Stomach (tissue), 8 donors: ENCODE measurements at regions not wholly inside any gene's neighbourhood (a gene's known extent, or its start where the extent isn't known, plus 50 kb on each side); places are given as distances from the start of the nearest gene placed in this dataset.

Experiments
- DNase-seq, 2 donors: peaks; one replicate each; pipeline versions ENCODE4 v3.0.0 to v3.0.0-alpha.2; 2013 to 2019
- H3K27ac ChIP-seq, 5 donors: fragments of 200-600 bp in 4 of 5; sonication (generic) in 4 of 5; one replicate each; pipeline ENCODE4 v1.5.1; 2013 to 2019; ENCODE audit warnings: mild to moderate bottlenecking in 1 of 5, moderate library complexity in 1 of 5
- H3K27me3 ChIP-seq, 3 donors: fragments of 200-600 bp; sonication (generic); one replicate each; pipeline ENCODE4 v1.5.1; 2017 to 2019; ENCODE audit warnings: mixed run types in 1 of 3
- H3K36me3 ChIP-seq, 4 donors: fragments of 200-600 bp; sonication (generic); 1 replicate in 3 of 4; 2 replicates in 1 of 4; pipeline ENCODE4 v1.5.1; 2016 to 2019
- H3K4me1 ChIP-seq, 4 donors: fragments of 200-600 bp; sonication (generic); one replicate each; pipeline ENCODE4 v1.5.1; 2016 to 2019
- H3K4me3 ChIP-seq, 4 donors: fragments of 200-600 bp; sonication (generic) in 3 of 4; one replicate each; pipeline ENCODE4 v1.5.1; 2016 to 2019; ENCODE audit warnings: mild to moderate bottlenecking in 1 of 4
- H3K9me3 ChIP-seq, 4 donors: fragments of 200-600 bp; sonication (generic); one replicate each; pipeline ENCODE4 v1.5.1; 2016 to 2019
- EP300 ChIP-seq: sonication (generic); formaldehyde crosslinking; IDR thresholded peaks from one replicate; pipeline ENCODE4 v1.6.1; 2017; ENCODE audit warnings: antibody characterized with exemption
- POLR2A ChIP-seq, 4 donors: fragments of 450-650 bp; IDR thresholded peaks; one replicate each; pipeline ENCODE4 v1.6.1; 2016; ENCODE audit warnings: antibody characterized with exemption in 4 of 4, control low read depth in 2 of 4, mild to moderate bottlenecking in 1 of 4, moderate library complexity in 1 of 4
- POLR2AphosphoS5 ChIP-seq, 3 donors: sonication (generic); formaldehyde crosslinking; IDR thresholded peaks; one replicate each; pipeline ENCODE4 v1.6.1; 2016; ENCODE audit warnings: antibody characterized with exemption in 3 of 3
- WGBS, 5 donors: extraction: QIAGEN DNeasy Blood & Tissue Kit in 3 of 5; methylation state at CpG; one replicate each; pipeline versions ENCODE4 v1.1.5 to v1.1.7; 2013 to 2018; 5-methylcytosine and 5-hydroxymethylcytosine counted together
- intact Hi-C: fragments of 100-400 bp; cut with DNase I; formaldehyde crosslinking; loops from one replicate; pipeline ENCODE4 v1.15.1; 2023; ENCODE audit warnings: low total_unique reads
- TF ChIP-seq, protein P1 (sequence below), 7 experiments: fragments of 450-650 bp in 4 of 7; fragments of 200-600 bp in 3 of 7; sonication (generic) in 3 of 7; IDR thresholded peaks; one replicate each; pipeline ENCODE4 v1.5.1; 2016 to 2019; ENCODE audit warnings: antibody characterized with exemption in 7 of 7, control low read depth in 2 of 7, mild to moderate bottlenecking in 1 of 7
- donor health status: healthy with polysubstance abuse.
- donor health status: Bipolar disorder and iron deficiency.
- donor health status: healthy.

DNA sequence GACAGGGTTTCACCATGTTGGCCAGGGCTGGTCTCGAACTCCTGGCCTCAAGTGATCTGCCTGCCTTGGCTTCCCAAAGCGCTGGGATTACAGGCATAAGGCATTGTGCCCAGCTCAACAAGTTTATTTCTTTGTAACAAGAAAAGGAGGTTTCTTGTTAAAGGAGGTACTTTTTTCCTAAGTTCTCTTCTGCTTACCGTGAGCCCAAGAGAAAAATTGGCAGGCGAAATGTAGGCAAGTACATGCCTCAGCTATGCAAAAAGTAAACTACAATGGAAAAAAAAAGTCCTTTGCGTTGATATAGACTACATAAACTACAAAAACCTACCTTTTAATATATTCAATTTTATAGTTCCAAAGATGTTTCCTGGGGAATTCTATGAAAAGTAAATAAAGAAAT, 122.6 kb downstream of the DKK1 start:
- DNase-seq = no peak
- TF ChIP-seq POLR2AphosphoS5 (IDR thresholded peaks at IDR 0.05) (no peak), POLR2A (IDR thresholded peaks at IDR 0.05) (no peak), EP300 (no peak)
- TF ChIP-seq, protein P1, sequence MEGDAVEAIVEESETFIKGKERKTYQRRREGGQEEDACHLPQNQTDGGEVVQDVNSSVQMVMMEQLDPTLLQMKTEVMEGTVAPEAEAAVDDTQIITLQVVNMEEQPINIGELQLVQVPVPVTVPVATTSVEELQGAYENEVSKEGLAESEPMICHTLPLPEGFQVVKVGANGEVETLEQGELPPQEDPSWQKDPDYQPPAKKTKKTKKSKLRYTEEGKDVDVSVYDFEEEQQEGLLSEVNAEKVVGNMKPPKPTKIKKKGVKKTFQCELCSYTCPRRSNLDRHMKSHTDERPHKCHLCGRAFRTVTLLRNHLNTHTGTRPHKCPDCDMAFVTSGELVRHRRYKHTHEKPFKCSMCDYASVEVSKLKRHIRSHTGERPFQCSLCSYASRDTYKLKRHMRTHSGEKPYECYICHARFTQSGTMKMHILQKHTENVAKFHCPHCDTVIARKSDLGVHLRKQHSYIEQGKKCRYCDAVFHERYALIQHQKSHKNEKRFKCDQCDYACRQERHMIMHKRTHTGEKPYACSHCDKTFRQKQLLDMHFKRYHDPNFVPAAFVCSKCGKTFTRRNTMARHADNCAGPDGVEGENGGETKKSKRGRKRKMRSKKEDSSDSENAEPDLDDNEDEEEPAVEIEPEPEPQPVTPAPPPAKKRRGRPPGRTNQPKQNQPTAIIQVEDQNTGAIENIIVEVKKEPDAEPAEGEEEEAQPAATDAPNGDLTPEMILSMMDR (IDR thresholded peaks at IDR 0.05) = no peak
- Histone ChIP-seq H3K27ac (no peak overlapping the region), H3K4me3 (no peak overlapping the region), H3K27me3 (peaks cover 0 to 4% (median 0%) of the 10 kb centered on the region in 3 donors), H3K36me3 (no peaks in the 10 kb centered on the region), H3K9me3 (no peaks in the 10 kb centered on the region), H3K4me1 (no peaks in the 10 kb centered on the region)
- WGBS, 5 donors = 50 to 77% (median 75%) methylated on average over 5 of the region's 5 CpGs
- intact Hi-C loops = no loop called here

- Histone ChIP-seq H3K4me1 (no peaks in the 10 kb centered on the region), H3K4me3 (no peak overlapping the region), H3K27ac (no peak overlapping the region), H3K27me3 (peaks cover 0 to 4% (median 0%) of the 10 kb centered on the region in 3 donors), H3K36me3 (no peaks in the 10 kb centered on the region), H3K9me3 (no peaks in the 10 kb centered on the region)
- no peak for DNase-seq
- WGBS, 5 donors = 74 to 88% (median 77%) methylated on average over 1 of the region's 1 CpG
- intact Hi-C loops = no loop called here
- TF ChIP-seq, protein P1 (IDR thresholded peaks at IDR 0.05) = no peak
- TF ChIP-seq POLR2A (IDR thresholded peaks at IDR 0.05) (no peak), EP300 (no peak), POLR2AphosphoS5 (IDR thresholded peaks at IDR 0.05) (no peak)
These were observed 123.1 kb downstream of the DKK1 start for GRCh38 chr10:52437205-52437646.

- H3K36me3 ChIP-seq = no peaks in the 10 kb centered on the region
- no peaks in the 10 kb centered on the region for H3K9me3 ChIP-seq
- H3K4me3 ChIP-seq = no peak overlapping the region
- no peak overlapping the region for H3K27ac ChIP-seq
- H3K27me3 ChIP-seq = peaks cover 0 to 4% (median 0%) of the 10 kb centered on the region in 3 donors
- intact Hi-C loops = no loop called here
- DNase-seq = no peak
- 83 to 90% (median 89%) methylated on average over 6 of the region's 6 CpGs for WGBS, 5 donors
- TF ChIP-seq POLR2A (IDR thresholded peaks at IDR 0.05) = no peak
- no peak for TF ChIP-seq POLR2AphosphoS5 (IDR thresholded peaks at IDR 0.05)
- TF ChIP-seq, protein P1 (IDR thresholded peaks at IDR 0.05) = no peak
- no peak for TF ChIP-seq EP300
- no peaks in the 10 kb centered on the region for H3K4me1 ChIP-seq
These were observed 124.0 kb downstream of the DKK1 start for GRCh38 chr10:52438119-52438518.

GRCh38 chr10:52440612-52441285, 126.7 kb downstream of the DKK1 start:
- Histone ChIP-seq H3K9me3 (no peaks in the 10 kb centered on the region), H3K27me3 (peaks cover 0 to 4% (median 0%) of the 10 kb centered on the region in 3 donors), H3K4me3 (no peak overlapping the region), H3K36me3 (no peaks in the 10 kb centered on the region), H3K27ac (no peak overlapping the region), H3K4me1 (no peaks in the 10 kb centered on the region)
- intact Hi-C loops = no loop called here
- 61 to 74% (median 68%) methylated on average over 7 of the region's 7 CpGs for WGBS, 5 donors
- no peak for DNase-seq
- no peak for TF ChIP-seq EP300
- TF ChIP-seq POLR2A (IDR thresholded peaks at IDR 0.05) = no peak
- TF ChIP-seq POLR2AphosphoS5 (IDR thresholded peaks at IDR 0.05) = no peak
- TF ChIP-seq, protein P1 (IDR thresholded peaks at IDR 0.05) = no peak
